Omental fat pad (tissue), 3 donors: ENCODE measurements at regions not wholly inside any gene's neighbourhood (a gene's known extent, or its start where the extent isn't known, plus 50 kb on each side); places are given as distances from the start of the nearest gene placed in this dataset.

ENCODE experiments used
- ATAC-seq: fragments of 150-250 bp; one replicate; pipeline ENCODE4 v1.9.1; 2016; ENCODE audit warnings: mild to moderate bottlenecking, moderate library complexity; ENCODE audit not compliant: low FRiP score
- DNase-seq: peaks from one replicate; pipeline ENCODE4 v3.0.0-alpha.2; 2019; ENCODE audit warnings: low spot score
- TF ChIP-seq, protein P1 (sequence below), 3 donors: fragments of 450-650 bp; IDR thresholded peaks; one replicate each; pipeline ENCODE4 v1.5.1; 2016 to 2017; ENCODE audit warnings: antibody characterized with exemption in 3 of 3, mild to moderate bottlenecking in 3 of 3, moderate library complexity in 2 of 3

DNA sequence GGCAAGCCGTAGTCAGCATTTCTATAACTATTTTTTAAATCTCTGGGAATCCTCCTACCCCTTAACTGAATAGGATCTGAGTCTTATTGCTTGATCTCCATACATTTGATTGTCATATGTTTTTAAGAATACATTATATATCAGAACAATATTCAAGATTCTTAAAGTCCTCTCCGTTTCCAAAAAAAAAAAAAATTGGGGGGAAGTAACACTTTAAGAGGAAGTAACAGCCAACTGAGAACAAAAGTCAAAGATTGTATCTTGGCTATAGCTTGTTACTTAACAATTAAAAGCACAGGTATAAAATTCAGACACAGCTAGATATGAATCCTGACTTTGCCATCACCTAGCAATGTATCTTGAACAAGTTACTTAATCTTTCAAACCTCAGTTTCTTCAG lies 169.9 kb upstream of the ADO start:
- ATAC-seq (no peak), DNase-seq (no peak)
- TF ChIP-seq, protein P1, sequence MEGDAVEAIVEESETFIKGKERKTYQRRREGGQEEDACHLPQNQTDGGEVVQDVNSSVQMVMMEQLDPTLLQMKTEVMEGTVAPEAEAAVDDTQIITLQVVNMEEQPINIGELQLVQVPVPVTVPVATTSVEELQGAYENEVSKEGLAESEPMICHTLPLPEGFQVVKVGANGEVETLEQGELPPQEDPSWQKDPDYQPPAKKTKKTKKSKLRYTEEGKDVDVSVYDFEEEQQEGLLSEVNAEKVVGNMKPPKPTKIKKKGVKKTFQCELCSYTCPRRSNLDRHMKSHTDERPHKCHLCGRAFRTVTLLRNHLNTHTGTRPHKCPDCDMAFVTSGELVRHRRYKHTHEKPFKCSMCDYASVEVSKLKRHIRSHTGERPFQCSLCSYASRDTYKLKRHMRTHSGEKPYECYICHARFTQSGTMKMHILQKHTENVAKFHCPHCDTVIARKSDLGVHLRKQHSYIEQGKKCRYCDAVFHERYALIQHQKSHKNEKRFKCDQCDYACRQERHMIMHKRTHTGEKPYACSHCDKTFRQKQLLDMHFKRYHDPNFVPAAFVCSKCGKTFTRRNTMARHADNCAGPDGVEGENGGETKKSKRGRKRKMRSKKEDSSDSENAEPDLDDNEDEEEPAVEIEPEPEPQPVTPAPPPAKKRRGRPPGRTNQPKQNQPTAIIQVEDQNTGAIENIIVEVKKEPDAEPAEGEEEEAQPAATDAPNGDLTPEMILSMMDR (IDR thresholded peaks at IDR 0.05): no peak

DNA sequence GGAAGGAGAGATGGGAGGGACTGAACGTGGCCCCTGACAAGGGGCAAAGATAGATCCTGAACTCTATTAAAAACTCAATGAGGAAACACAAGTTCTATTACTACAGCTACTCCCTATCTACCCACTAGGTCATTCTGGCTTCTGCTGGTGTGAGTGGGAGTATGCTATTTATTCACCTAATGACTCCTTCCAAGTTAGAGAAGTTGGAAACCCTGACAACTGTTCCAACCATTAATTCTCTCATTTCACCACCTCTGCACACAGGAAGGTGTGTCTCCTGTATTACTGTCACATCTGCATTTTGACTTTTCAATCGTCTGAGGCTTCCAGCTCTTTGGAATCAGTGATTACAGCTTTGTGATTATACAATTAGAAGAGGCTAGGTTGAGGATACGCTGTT lies 169.4 kb upstream of the ADO start:
- ATAC-seq: no peak
- no peak for DNase-seq
- TF ChIP-seq, protein P1 (IDR thresholded peaks at IDR 0.05): no peak

DNA sequence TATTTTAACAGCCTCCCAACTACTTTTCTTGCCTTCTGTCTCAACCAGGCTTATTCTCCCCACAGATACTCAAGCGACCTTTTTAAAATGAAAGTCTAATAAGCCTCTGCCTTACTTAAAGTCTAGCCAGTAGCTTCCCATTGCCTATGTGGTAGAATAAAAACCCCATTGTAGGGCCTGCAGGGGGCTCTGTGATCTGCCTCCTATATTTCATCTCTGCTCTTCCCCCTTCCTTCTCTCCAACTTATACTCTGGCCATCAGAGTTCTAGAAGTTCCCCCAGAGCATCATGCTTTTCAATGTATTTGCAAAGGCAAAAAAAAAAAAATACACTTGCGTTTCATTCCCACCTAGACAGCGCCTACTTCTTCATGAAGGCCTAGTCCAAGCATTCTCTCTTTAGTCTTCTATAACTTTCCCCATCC lies 167.7 kb upstream of the ADO start:
- TF ChIP-seq, protein P1 (IDR thresholded peaks at IDR 0.05): no peak
- no peak for ATAC-seq
- DNase-seq: no peak

DNA sequence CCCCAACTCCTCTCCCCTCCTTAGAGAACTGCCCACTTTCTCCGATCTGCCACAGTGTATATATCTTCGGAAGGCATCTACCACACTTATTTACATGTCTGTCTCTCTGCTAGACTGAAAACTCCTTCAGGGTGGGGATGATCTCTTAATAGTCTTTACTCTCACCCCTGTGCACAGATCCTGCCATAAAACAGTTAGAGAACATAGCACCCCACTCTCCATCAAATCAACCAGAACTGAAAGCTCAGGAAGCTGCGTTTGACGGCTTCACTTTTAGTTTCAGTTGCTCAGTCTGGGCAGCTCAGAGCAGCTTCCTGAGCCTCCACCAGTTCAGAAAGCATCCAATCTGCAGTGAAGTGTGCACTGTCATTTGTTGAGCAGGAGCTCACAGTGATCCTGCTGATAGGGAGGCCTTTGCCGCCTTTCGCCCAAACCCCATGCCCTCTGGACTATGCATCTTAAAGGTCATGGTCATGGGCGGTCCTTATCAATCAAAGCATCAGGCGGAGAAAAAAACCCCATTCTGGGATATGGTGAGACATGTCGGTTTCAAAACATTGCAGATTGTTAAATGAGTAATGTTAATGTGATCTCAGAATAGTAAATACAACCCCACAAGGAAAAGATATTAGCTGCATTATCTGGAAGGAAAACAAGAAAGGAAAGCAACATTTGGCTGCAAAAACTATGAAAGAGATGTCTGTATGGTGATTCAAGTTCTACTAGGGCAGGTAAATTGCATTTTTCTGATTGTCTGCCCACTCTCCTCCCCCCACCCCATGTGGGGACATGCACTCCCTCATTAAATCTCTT lies 167.1 kb upstream of the ADO start:
- TF ChIP-seq, protein P1 (IDR thresholded peaks at IDR 0.05): no peak
- DNase-seq (no peak), ATAC-seq (peak; percentile 65)

DNA sequence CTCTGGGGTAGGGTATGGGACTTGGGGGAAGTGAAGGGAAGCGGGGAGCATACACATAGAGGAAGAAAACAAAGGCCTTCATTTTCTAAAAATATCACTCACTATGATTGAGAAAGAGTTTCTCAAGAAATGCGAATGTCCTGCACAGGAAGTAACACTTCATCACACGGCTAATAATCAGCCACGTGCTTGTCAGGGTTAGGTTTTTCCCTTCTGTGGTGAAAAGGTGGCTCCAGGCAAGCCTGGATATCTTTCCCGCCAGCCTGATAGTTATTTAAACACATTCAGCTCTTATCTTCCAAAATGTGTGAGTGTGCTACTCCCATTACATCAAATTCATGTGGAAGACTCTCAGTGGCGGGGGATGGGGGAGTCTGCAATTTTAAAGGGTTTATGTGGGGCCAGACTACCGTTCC lies 166.4 kb upstream of the ADO start:
- TF ChIP-seq, protein P1 (IDR thresholded peaks at IDR 0.05): no peak
- ATAC-seq (no peak), DNase-seq (no peak)

DNA sequence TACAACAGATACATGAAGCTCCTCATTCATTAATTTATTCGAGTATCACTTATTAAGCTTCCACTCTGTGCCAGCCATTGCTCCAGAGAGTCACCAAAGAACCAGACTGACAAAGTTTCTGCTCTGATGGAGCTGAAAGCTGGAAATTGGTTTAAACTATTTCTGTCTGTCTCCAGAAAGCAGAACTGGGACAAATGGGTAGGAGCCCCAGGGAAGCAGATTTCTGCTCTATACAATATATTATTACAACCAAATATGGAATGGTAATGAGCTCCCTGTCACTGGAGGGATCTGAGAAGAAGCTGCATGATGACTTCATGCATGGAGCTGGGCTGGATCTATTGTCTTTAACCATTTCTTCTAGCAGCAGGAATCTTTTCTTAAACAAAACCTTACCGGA lies 165.4 kb upstream of the ADO start:
- no peak for ATAC-seq
- TF ChIP-seq, protein P1 (IDR thresholded peaks at IDR 0.05): no peak
- no peak for DNase-seq

DNA sequence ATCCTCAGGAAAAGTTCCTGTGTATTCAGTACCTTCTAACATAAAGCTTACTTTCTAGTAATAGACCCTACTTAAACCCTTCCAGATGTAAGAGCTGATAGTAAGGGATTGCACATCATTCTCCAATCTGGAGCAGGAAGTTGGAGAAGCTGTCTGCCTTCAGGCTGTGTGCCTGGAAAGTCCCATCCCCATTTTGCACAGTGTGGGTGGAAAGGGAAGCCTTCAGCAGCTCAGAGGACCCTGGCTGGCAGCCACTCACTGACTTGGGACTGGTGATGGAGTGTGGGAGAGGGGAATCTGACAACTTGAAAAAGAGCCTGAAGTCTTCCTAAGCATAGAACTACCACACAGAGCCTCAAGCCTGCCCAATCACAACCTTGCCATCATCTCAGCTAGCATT lies 164.1 kb upstream of the ADO start:
- DNase-seq: no peak
- ATAC-seq: no peak
- TF ChIP-seq, protein P1 (IDR thresholded peaks at IDR 0.05): no peak
